ENCODE measurements at regions not wholly inside any gene's neighbourhood (a gene's known extent, or its start where the extent isn't known, plus 50 kb on each side); places are given as distances from the start of the nearest gene placed in this dataset.
"Not testable (repeated sequence)": the region's sequence is repeated elsewhere in the genome, so short reads cannot be mapped to it uniquely, and the experiment has no call there.

DNA sequence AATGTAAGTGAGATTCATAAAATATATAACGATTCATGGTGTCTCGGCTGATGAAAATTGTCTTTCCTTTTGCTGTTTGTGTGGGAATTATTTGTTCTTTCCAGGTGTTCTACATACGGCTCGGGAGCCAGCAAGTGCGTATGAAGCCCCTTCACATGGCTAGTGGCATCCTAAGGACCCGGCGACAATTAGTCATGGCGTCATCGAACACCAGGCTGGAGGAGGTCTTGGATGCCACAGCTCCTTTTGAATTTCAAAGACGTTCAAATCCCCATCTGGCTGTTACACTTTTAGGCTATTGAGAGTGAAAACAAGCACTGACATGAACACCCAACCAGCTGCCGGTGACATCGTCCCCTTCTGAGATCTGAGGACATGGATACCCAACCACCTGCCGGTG, 397.7 kb upstream of the TNRC6C start:
- Histone ChIP-seq H3K9ac (ENCODE audit: low read length) (no peak overlapping the region), H3K79me1 (ENCODE audit: low read length) (no peaks in the 10 kb centered on the region), H3K4me2 (ENCODE audit: low read length) (no peak overlapping the region), H4K5ac (ENCODE audit: low read length) (no peak overlapping the region), H3K27me3 (ENCODE audit: insufficient read depth, low read length, poor library complexity) (no peaks in the 10 kb centered on the region), H3K4ac (ENCODE audit: low read depth, low read length) (no peak overlapping the region), H3K4me3 (ENCODE audit: low read length) (no peak overlapping the region), H2BK120ac (ENCODE audit: low read depth, low read length) (no peak overlapping the region), H3K79me2 (ENCODE audit: control insufficient read depth, insufficient read depth, low read length) (no peaks in the 10 kb centered on the region), H3K18ac (ENCODE audit: low read length) (no peak overlapping the region), H3K36me3 (ENCODE audit: control insufficient read depth, insufficient read depth, low read length) (no peaks in the 10 kb centered on the region), H2AK5ac (ENCODE audit: low read length) (no peak overlapping the region), H3K56ac (ENCODE audit: low read length) (no peak overlapping the region), H4K8ac (ENCODE audit: low read depth, low read length) (no peak overlapping the region), H2BK5ac (ENCODE audit: low read length) (no peak overlapping the region), H3K27ac (ENCODE audit: low read depth, low read length) (no peak overlapping the region), H3K4me1 (ENCODE audit: control insufficient read depth, low read depth, low read length) (no peaks in the 10 kb centered on the region), H3K23ac (ENCODE audit: low read length) (no peak overlapping the region), H2BK15ac (replicated peaks; ENCODE audit: low read depth) (no peak overlapping the region)
- DNase-seq = no peak
- WGBS (ENCODE audit: extremely low coverage, insufficient coverage, low lambda C conversion rate) = no CpG with 5 or more reads among the region's 13 CpGs

DNA sequence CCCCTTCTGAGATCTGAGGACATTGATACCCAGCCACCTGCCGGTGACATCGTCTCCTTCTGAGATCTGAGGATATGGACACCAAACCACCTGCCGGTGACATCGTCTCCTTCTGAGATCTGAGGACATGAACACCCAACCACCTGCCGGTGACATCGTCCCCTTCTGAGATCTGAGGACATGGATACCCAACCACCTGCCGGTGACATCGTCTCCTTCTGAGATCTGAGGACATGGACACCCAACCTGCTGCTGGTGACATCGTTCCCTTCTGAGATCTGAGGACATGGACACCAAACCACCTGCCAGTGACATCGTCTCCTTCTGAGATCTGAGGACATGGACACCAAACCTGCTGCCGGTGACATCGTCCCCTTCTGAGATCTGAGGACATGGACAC, 396.1 kb upstream of the TNRC6C start:
- not testable (repeated sequence) for H3K56ac ChIP-seq (ENCODE audit: low read length); DNase-seq; H3K18ac ChIP-seq (ENCODE audit: low read length); H2AK5ac ChIP-seq (ENCODE audit: low read length); H3K36me3 ChIP-seq (ENCODE audit: control insufficient read depth, insufficient read depth, low read length); H2BK120ac ChIP-seq (ENCODE audit: low read depth, low read length); H3K23ac ChIP-seq (ENCODE audit: low read length); H3K4me3 ChIP-seq (ENCODE audit: low read length); H3K27ac ChIP-seq (ENCODE audit: low read depth, low read length); H3K9ac ChIP-seq (ENCODE audit: low read length); H3K4ac ChIP-seq (ENCODE audit: low read depth, low read length); H3K79me2 ChIP-seq (ENCODE audit: control insufficient read depth, insufficient read depth, low read length); H2BK5ac ChIP-seq (ENCODE audit: low read length); H3K79me1 ChIP-seq (ENCODE audit: low read length); H3K27me3 ChIP-seq (ENCODE audit: insufficient read depth, low read length, poor library complexity); H4K8ac ChIP-seq (ENCODE audit: low read depth, low read length); H2BK15ac ChIP-seq (replicated peaks; ENCODE audit: low read depth); H3K4me1 ChIP-seq (ENCODE audit: control insufficient read depth, low read depth, low read length); H4K5ac ChIP-seq (ENCODE audit: low read length); H3K4me2 ChIP-seq (ENCODE audit: low read length)
- WGBS (ENCODE audit: extremely low coverage, insufficient coverage, low lambda C conversion rate) = no CpG with 5 or more reads among the region's 12 CpGs

DNA sequence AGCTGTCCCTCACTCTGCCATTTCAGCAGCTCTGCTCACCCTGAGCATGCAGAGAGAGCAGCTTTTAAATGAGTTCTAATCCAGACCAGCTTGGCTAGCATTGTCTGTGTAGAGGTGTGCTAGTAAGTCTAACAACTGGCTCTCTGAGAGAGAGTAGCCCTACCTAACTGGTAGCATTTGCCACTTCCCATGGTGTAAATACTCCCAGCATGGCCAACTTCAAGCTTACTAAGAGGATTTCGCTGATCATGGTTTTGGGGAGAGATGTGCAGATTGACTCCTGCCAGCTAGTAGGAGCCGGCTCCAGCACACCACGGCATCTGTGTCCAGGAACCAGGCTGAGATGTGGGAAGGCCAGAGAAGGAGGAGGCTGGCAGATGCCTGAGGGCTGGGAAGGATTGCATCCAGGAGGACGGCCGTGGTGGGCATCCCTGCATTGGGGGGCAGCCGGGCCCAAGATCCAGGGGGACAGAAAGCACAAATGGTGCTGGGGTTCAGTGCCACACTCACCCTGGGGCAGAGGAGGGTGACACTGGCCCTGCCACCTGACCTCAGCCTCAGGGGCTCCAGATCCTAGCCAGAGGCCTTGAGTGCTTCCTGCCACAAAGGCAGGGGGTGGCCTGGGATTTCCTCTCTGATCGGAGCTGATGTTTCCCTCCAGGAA, 394.9 kb upstream of the TNRC6C start:
- no peaks in the 10 kb centered on the region for H3K79me2 ChIP-seq (ENCODE audit: control insufficient read depth, insufficient read depth, low read length)
- no peak overlapping the region for H3K23ac ChIP-seq (ENCODE audit: low read length)
- no peak overlapping the region for H3K4me2 ChIP-seq (ENCODE audit: low read length)
- no peak overlapping the region for H2BK5ac ChIP-seq (ENCODE audit: low read length)
- no peak overlapping the region for H2BK120ac ChIP-seq (ENCODE audit: low read depth, low read length)
- H4K8ac ChIP-seq (ENCODE audit: low read depth, low read length) = no peak overlapping the region
- H3K79me1 ChIP-seq (ENCODE audit: low read length) = no peaks in the 10 kb centered on the region
- WGBS (ENCODE audit: extremely low coverage, insufficient coverage, low lambda C conversion rate) = no CpG with 5 or more reads among the region's 7 CpGs
- no peak overlapping the region for H3K9ac ChIP-seq (ENCODE audit: low read length)
- H3K27me3 ChIP-seq (ENCODE audit: insufficient read depth, low read length, poor library complexity) = no peaks in the 10 kb centered on the region
- no peak overlapping the region for H3K4ac ChIP-seq (ENCODE audit: low read depth, low read length)
- no peak overlapping the region for H4K5ac ChIP-seq (ENCODE audit: low read length)
- DNase-seq = no peak
- H3K27ac ChIP-seq (ENCODE audit: low read depth, low read length) = no peak overlapping the region
- H3K36me3 ChIP-seq (ENCODE audit: control insufficient read depth, insufficient read depth, low read length) = no peaks in the 10 kb centered on the region
- no peak overlapping the region for H3K4me3 ChIP-seq (ENCODE audit: low read length)
- H3K4me1 ChIP-seq (ENCODE audit: control insufficient read depth, low read depth, low read length) = no peaks in the 10 kb centered on the region
- no peak overlapping the region for H3K18ac ChIP-seq (ENCODE audit: low read length)
- H2BK15ac ChIP-seq (replicated peaks; ENCODE audit: low read depth) = no peak overlapping the region
- no peak overlapping the region for H3K56ac ChIP-seq (ENCODE audit: low read length)
- H2AK5ac ChIP-seq (ENCODE audit: low read length) = no peak overlapping the region

DNA sequence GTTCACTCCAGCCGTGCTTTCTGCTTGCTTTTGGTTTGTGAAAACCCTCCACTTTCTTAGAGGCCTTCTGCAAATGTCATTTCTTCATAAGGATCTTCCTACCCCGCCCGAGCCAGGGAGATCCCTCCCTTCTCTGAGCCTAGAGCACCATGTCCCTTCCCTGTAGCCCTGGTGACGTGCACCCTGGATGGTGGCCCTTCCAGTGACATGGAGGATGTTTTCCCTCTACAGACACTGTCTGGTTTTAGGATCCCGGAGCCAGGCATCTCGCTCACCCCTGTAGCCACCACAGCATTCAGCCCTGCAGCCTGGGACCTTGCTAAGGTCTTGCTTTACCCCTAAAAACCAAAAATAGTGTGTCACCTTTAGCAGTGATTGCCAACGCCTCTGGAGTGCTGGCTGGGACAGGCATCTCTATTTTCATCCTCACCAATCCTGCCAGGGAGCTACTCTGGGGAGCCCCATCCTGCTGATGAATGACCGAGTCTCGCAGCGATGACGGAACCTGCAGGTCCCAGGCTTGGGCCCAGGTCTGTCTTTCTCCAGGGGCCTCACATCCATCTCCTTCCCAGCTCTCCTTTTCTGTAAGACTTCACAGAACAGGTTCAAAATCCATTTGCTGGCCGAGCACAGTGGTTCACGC, 394.1 kb upstream of the TNRC6C start:
- Histone ChIP-seq H4K8ac (ENCODE audit: low read depth, low read length) (no peak overlapping the region), H3K9ac (ENCODE audit: low read length) (no peak overlapping the region), H3K23ac (ENCODE audit: low read length) (no peak overlapping the region), H3K27ac (ENCODE audit: low read depth, low read length) (no peak overlapping the region), H3K79me2 (ENCODE audit: control insufficient read depth, insufficient read depth, low read length) (no peaks in the 10 kb centered on the region), H2BK15ac (replicated peaks; ENCODE audit: low read depth) (no peak overlapping the region), H2BK120ac (ENCODE audit: low read depth, low read length) (no peak overlapping the region), H2AK5ac (ENCODE audit: low read length) (no peak overlapping the region), H3K18ac (ENCODE audit: low read length) (no peak overlapping the region), H3K4me2 (ENCODE audit: low read length) (no peak overlapping the region), H3K4me3 (ENCODE audit: low read length) (no peak overlapping the region), H3K4me1 (ENCODE audit: control insufficient read depth, low read depth, low read length) (no peaks in the 10 kb centered on the region), H3K27me3 (ENCODE audit: insufficient read depth, low read length, poor library complexity) (no peaks in the 10 kb centered on the region), H3K4ac (ENCODE audit: low read depth, low read length) (no peak overlapping the region), H3K36me3 (ENCODE audit: control insufficient read depth, insufficient read depth, low read length) (no peaks in the 10 kb centered on the region), H3K56ac (ENCODE audit: low read length) (no peak overlapping the region), H4K5ac (ENCODE audit: low read length) (no peak overlapping the region), H2BK5ac (ENCODE audit: low read length) (no peak overlapping the region), H3K79me1 (ENCODE audit: low read length) (no peaks in the 10 kb centered on the region)
- DNase-seq = no peak
- no CpG with 5 or more reads among the region's 13 CpGs for WGBS (ENCODE audit: extremely low coverage, insufficient coverage, low lambda C conversion rate)

DNA sequence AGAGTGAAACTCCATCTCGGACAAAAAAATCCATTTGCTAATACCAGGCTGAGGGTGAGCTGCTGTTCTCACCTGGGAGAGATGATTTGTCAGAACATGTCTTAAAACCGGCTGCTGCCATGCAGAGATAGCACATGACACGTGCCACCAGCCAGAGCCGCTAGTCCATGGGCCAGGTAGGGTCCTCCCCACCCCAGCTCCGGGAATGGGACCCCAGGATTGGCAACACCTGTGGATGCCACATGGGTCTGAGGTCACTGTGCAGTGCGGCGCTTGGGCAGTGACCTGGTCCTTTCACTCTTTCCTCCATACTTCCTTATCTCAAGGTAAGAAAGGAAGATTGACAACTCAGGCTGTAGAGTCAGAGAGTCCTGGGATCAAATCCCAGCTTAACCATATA, 393.3 kb upstream of the TNRC6C start:
- Histone ChIP-seq H3K23ac (ENCODE audit: low read length) (no peak overlapping the region), H3K27me3 (ENCODE audit: insufficient read depth, low read length, poor library complexity) (no peaks in the 10 kb centered on the region), H3K79me1 (ENCODE audit: low read length) (no peaks in the 10 kb centered on the region), H3K9ac (ENCODE audit: low read length) (no peak overlapping the region), H4K8ac (ENCODE audit: low read depth, low read length) (no peak overlapping the region), H4K5ac (ENCODE audit: low read length) (no peak overlapping the region), H3K4me3 (ENCODE audit: low read length) (no peak overlapping the region), H3K4me2 (ENCODE audit: low read length) (no peak overlapping the region), H3K4ac (ENCODE audit: low read depth, low read length) (no peak overlapping the region), H3K56ac (ENCODE audit: low read length) (no peak overlapping the region), H3K4me1 (ENCODE audit: control insufficient read depth, low read depth, low read length) (no peaks in the 10 kb centered on the region), H2BK120ac (ENCODE audit: low read depth, low read length) (no peak overlapping the region), H3K36me3 (ENCODE audit: control insufficient read depth, insufficient read depth, low read length) (no peaks in the 10 kb centered on the region), H3K27ac (ENCODE audit: low read depth, low read length) (no peak overlapping the region), H2AK5ac (ENCODE audit: low read length) (no peak overlapping the region), H2BK15ac (replicated peaks; ENCODE audit: low read depth) (no peak overlapping the region), H3K79me2 (ENCODE audit: control insufficient read depth, insufficient read depth, low read length) (no peaks in the 10 kb centered on the region), H2BK5ac (ENCODE audit: low read length) (no peak overlapping the region), H3K18ac (ENCODE audit: low read length) (no peak overlapping the region)
- no peak for DNase-seq
- no CpG with 5 or more reads among the region's 7 CpGs for WGBS (ENCODE audit: extremely low coverage, insufficient coverage, low lambda C conversion rate)

DNA sequence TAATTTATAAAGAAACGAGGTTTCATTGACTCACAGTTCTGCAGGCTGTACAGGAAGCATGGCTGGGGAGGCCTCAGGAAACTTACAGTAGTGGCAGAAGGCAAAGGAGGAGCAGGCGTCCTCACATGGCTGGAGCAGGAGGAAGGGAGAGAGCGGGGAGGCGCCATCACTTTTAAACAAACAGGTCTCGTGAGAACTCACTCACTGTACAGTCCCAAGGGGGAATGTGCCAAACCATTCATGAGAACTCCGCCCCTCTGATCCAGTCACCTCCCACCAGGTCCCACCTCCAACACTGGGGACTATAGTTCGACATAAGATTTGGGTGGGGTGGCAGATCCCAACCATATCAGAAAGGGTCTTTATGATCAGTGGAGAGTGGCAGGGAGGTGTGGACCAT, 392.4 kb upstream of the TNRC6C start:
- Histone ChIP-seq H3K79me2 (ENCODE audit: control insufficient read depth, insufficient read depth, low read length) (no peaks in the 10 kb centered on the region), H3K4me2 (ENCODE audit: low read length) (no peak overlapping the region), H3K4me3 (ENCODE audit: low read length) (no peak overlapping the region), H3K27me3 (ENCODE audit: insufficient read depth, low read length, poor library complexity) (no peaks in the 10 kb centered on the region), H4K8ac (ENCODE audit: low read depth, low read length) (no peak overlapping the region), H3K56ac (ENCODE audit: low read length) (no peak overlapping the region), H4K5ac (ENCODE audit: low read length) (no peak overlapping the region), H3K27ac (ENCODE audit: low read depth, low read length) (no peak overlapping the region), H3K4ac (ENCODE audit: low read depth, low read length) (no peak overlapping the region), H3K18ac (ENCODE audit: low read length) (no peak overlapping the region), H2BK5ac (ENCODE audit: low read length) (no peak overlapping the region), H2AK5ac (ENCODE audit: low read length) (no peak overlapping the region), H2BK120ac (ENCODE audit: low read depth, low read length) (no peak overlapping the region), H3K4me1 (ENCODE audit: control insufficient read depth, low read depth, low read length) (no peaks in the 10 kb centered on the region), H3K23ac (ENCODE audit: low read length) (no peak overlapping the region), H3K9ac (ENCODE audit: low read length) (no peak overlapping the region), H2BK15ac (replicated peaks; ENCODE audit: low read depth) (no peak overlapping the region), H3K79me1 (ENCODE audit: low read length) (no peaks in the 10 kb centered on the region), H3K36me3 (ENCODE audit: control insufficient read depth, insufficient read depth, low read length) (no peaks in the 10 kb centered on the region)
- DNase-seq = no peak
- WGBS (ENCODE audit: extremely low coverage, insufficient coverage, low lambda C conversion rate) = no CpG with 5 or more reads among the region's 7 CpGs

All from mesendoderm (in vitro differentiated cells).